ENCODE measurements at regions not wholly inside any gene's neighbourhood (a gene's known extent, or its start where the extent isn't known, plus 50 kb on each side); places are given as distances from the start of the nearest gene placed in this dataset.

- no peaks in the 10 kb centered on the region for H3K4me1 Mint-ChIP-seq
- no peaks in the 10 kb centered on the region for H3K36me3 Mint-ChIP-seq
- H3K27ac Mint-ChIP-seq: no peak overlapping the region
- DNase-seq (ENCODE audit: low spot score in 2 of 2, unreplicated experiment in 2 of 2): no peak
- peaks cover 9% of the 10 kb centered on the region for H3K27me3 Mint-ChIP-seq (ENCODE audit: low read depth)
- H3K4me3 Mint-ChIP-seq: no peak overlapping the region
- no peaks in the 10 kb centered on the region for H3K9me3 Mint-ChIP-seq
- no peak for TF ChIP-seq CTCF (IDR thresholded peaks at IDR 0.05; ENCODE audit: unreplicated experiment)
These were observed 204.1 kb upstream of the CNR1 start for GRCh38 chr6:88370127-88370710.

- Mint-ChIP-seq H3K27ac (no peak overlapping the region), H3K36me3 (no peaks in the 10 kb centered on the region), H3K27me3 (ENCODE audit: low read depth) (peaks cover 9% of the 10 kb centered on the region), H3K4me3 (no peak overlapping the region), H3K4me1 (no peaks in the 10 kb centered on the region), H3K9me3 (no peaks in the 10 kb centered on the region)
- TF ChIP-seq CTCF (IDR thresholded peaks at IDR 0.05; ENCODE audit: unreplicated experiment): no peak
- no peak for DNase-seq (ENCODE audit: low spot score in 2 of 2, unreplicated experiment in 2 of 2)
These were observed 203.1 kb upstream of the CNR1 start for GRCh38 chr6:88369262-88369661.

GRCh38 chr6:88368071-88368787 lies 202.1 kb upstream of the CNR1 start:
- Mint-ChIP-seq H3K4me3 (no peak overlapping the region), H3K4me1 (no peaks in the 10 kb centered on the region), H3K27me3 (ENCODE audit: low read depth) (peaks cover 9% of the 10 kb centered on the region), H3K36me3 (no peaks in the 10 kb centered on the region), H3K27ac (no peak overlapping the region), H3K9me3 (no peaks in the 10 kb centered on the region)
- no peak for DNase-seq (ENCODE audit: low spot score in 2 of 2, unreplicated experiment in 2 of 2)
- no peak for TF ChIP-seq CTCF (IDR thresholded peaks at IDR 0.05; ENCODE audit: unreplicated experiment)

- no peaks in the 10 kb centered on the region for H3K4me1 Mint-ChIP-seq
- no peaks in the 10 kb centered on the region for H3K36me3 Mint-ChIP-seq
These were observed 201.1 kb upstream of the CNR1 start for GRCh38 chr6:88367248-88367647.

GRCh38 chr6:88366672-88367071 lies 200.5 kb upstream of the CNR1 start:
- Mint-ChIP-seq H3K27ac (no peak overlapping the region), H3K27me3 (ENCODE audit: low read depth) (peaks cover 7% of the 10 kb centered on the region), H3K4me1 (no peaks in the 10 kb centered on the region), H3K4me3 (no peak overlapping the region), H3K9me3 (no peaks in the 10 kb centered on the region), H3K36me3 (no peaks in the 10 kb centered on the region)
- TF ChIP-seq CTCF (IDR thresholded peaks at IDR 0.05; ENCODE audit: unreplicated experiment): no peak
- no peak for DNase-seq (ENCODE audit: low spot score in 2 of 2, unreplicated experiment in 2 of 2)

More at GRCh38 chr6:88367248-88367647, 201.1 kb upstream of the CNR1 start:
- Mint-ChIP-seq H3K9me3 (no peaks in the 10 kb centered on the region), H3K4me3 (no peak overlapping the region), H3K27ac (no peak overlapping the region), H3K27me3 (ENCODE audit: low read depth) (peaks cover 9% of the 10 kb centered on the region)
- DNase-seq (ENCODE audit: low spot score in 2 of 2, unreplicated experiment in 2 of 2): no peak
- no peak for TF ChIP-seq CTCF (IDR thresholded peaks at IDR 0.05; ENCODE audit: unreplicated experiment)

All from mesothelial cell of epicardium (in vitro differentiated cells).